Caki2 (cell line): ENCODE measurements at regions not wholly inside any gene's neighbourhood (a gene's known extent, or its start where the extent isn't known, plus 50 kb on each side); places are given as distances from the start of the nearest gene placed in this dataset.
A peak's percentile ranks its signal among the peaks of the same experiment; 100 is the strongest.

Source experiments
- DNase-seq: peaks from one replicate; pipeline ENCODE4 v3.0.0-alpha.2; 2015; ENCODE audit warnings: low read depth
- in situ Hi-C: cut with HindIII; loops from 2 replicates; pipeline ENCODE4 v1.10.0; 2016; ENCODE audit warnings: low sequenced_read_pairs, low pct_unique_long_range_greater_than_20kb, mixed read lengths

GRCh38 chr20:58001381-58001780 is 227.1 kb downstream of the ANKRD60 start:
- in situ Hi-C loops = no loop called here
- no peak for DNase-seq

- DNase-seq = no peak
- in situ Hi-C loops = no loop called here
These were observed 227.6 kb downstream of the ANKRD60 start for GRCh38 chr20:58000861-58001260.

- in situ Hi-C loops = no loop called here
- DNase-seq = no peak
These were observed 228.9 kb downstream of the ANKRD60 start for GRCh38 chr20:57999465-58000111.

DNA sequence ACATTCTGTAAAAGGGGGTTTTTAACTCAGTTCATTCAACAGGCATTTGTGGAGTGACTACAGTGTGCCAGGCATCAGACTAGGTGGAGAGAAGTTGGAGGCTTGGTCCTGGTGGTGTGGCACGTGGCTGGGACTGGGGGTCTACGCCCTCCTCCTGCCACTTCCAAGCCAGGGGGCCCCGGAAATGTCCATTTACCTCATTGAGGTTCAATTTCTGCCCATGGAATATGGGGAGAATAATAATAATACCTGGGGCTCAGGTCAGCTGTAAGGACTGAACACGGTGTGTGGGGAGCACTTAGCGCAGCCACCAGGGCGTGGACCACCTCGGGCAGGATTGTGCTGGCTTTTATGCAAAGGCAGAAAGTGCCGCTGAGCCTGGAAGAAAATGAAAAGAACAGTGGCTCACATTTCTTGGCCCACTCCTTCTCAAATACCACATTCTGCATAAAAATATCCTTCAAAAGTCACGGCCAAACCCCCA is 229.4 kb downstream of the ANKRD60 start:
- DNase-seq = no peak
- in situ Hi-C loops = no loop called here

DNA sequence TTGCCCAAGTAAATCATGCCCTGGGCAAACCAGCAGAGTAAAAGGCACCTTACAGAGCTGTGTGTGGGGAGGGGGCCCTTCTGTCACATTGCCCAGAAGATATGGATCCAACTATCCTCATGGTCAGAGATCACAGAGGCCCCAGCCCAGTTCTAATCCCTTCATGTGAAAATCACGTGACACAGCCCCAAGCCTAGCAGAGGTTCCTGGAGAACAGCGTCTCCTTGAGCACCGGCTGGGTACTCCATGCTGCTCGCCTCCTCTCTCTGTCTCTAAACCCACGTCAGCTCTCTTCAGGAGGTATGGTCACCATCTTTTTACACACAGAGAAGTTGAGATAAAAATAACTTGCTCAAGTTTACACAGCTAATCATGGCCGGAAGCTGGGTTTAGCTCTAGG is 230.2 kb downstream of the ANKRD60 start:
- no peak for DNase-seq
- in situ Hi-C loops = no loop called here

- in situ Hi-C loops = no loop called here
- peak; percentile 81 for DNase-seq
These were observed 231.2 kb downstream of the ANKRD60 start for GRCh38 chr20:57996936-57997890.

- DNase-seq = peak; percentile 48
- in situ Hi-C loops = no loop called here
These were observed 232.0 kb downstream of the ANKRD60 start for GRCh38 chr20:57996465-57996864.

GRCh38 chr20:57995381-57995977 is 233.0 kb downstream of the ANKRD60 start:
- no peak for DNase-seq
- in situ Hi-C loops = no loop called here

DNA sequence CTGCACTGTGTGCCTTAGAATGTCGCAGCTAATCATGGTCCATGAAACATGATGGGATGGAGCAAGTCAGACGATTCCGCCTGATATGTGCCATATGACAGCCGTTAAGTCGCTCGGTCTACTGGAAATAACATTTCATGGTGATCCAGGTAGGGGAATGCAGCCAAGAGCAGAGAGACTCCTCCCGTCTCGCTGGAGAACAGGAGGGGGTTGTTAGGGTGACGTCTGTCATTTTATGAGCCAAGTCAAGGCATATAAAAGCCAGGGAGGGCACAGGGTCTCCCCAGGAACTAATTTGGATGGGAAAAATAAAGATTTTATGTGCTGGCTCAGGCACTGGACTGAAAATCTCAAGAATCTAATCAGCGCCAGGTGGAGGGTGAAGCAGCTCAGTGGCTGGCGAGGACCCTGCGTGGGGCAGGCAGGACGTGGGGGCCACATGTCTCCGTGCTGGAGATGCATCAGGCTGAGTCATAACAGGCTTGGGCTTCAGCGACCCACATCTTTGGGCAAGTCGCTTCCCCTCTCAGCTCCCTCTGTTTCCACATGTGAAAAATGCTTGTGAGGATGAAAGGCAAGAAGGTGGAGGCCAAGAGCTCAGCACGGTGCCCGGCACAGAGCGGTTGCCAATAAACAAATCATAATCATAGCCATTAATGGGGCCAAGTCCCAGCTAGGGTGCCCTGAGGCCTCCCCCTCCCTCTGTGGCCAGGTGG is 234.6 kb downstream of the ANKRD60 start:
- DNase-seq = no peak
- in situ Hi-C loops = no loop called here

- DNase-seq = peak; percentile 92
These were observed 237.1 kb downstream of the ANKRD60 start for GRCh38 chr20:57991211-57991881.

GRCh38 chr20:57990396-57990987 is 238.0 kb downstream of the ANKRD60 start:
- in situ Hi-C loops = no loop called here
- no peak for DNase-seq

More at GRCh38 chr20:57991211-57991881, 237.1 kb downstream of the ANKRD60 start:
- in situ Hi-C loops = no loop called here

- in situ Hi-C loops = no loop called here
- DNase-seq = no peak
These were observed 239.6 kb downstream of the ANKRD60 start for GRCh38 chr20:57988828-57989227.

DNA sequence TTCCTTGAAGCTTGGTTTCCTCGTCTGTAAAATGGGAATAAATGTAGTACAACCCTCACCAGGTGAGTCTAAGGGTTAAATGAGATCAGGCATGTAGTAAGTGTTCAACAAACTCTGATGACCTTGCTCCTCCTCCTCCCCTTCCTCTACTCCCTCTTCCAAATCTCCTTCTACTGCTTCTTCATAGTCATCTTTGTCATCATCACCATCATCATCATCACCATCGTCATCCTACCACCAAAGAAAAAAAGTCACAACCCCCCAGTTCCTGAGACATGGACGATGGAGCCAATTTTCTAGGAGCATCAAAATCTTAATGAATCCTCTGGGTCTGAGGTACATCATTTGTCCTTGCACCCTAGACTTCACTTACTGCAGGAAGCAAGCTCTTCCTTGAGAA is 240.0 kb downstream of the ANKRD60 start:
- in situ Hi-C loops = no loop called here
- DNase-seq = no peak

DNA sequence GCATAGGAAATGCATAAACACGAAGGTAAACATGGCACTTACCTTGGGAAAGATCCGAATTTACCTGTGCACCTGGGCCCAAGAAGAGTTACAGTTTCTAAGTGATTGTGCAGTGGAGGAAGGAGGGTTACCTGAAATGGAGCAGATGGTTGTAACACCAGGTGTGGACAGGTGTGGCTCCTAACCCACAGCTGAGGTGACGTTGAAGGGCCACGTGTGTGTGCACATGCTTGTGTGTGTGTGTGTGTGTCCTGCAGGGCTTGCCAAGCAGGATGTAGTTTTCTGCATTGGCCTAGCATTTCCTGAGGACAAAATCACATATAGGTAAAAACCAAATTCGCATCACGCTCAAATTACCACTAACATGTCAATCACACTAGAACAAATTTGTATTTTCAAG is 240.8 kb downstream of the ANKRD60 start:
- in situ Hi-C loops = no loop called here
- no peak for DNase-seq

DNA sequence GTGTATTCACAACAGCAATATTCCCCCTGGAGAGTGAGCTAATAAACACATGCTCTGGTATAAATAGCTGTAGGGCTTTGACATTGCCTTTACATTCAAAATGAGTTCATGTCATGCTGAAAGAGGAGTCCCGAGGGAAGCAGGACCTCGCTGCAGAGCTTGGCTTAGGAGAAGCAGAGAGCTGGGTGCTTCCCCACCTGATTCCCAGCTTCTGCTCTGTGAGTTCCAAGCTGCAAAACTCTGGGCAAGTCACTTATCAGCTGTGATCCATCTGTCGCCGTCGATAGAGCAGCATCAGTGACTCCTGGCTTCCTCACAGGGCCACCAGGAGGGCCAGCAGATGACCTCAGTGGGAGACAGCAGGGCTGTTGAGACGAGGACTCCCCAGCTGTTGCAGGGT is 241.8 kb downstream of the ANKRD60 start:
- DNase-seq = no peak
- in situ Hi-C loops = no loop called here

DNA sequence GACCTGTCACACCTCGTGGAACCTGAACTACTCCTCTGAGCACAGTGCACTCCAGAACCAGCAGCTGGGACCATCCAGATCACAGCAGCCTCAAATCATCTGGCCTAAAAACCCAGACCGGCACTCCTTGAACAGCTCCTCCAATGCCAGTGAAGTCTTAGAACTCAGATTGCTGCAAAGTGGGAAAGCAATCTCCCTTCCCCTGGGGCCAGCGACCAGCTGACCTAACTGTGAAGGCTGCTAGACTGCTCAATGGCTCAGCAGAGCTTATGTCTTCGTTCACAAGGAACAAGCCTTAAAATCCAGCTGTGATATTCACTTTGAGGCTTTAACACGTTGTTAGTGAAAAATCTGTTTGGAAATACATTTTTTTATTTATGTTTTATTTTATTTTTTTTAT is 243.2 kb downstream of the ANKRD60 start:
- in situ Hi-C loops = no loop called here
- DNase-seq = no peak

DNA sequence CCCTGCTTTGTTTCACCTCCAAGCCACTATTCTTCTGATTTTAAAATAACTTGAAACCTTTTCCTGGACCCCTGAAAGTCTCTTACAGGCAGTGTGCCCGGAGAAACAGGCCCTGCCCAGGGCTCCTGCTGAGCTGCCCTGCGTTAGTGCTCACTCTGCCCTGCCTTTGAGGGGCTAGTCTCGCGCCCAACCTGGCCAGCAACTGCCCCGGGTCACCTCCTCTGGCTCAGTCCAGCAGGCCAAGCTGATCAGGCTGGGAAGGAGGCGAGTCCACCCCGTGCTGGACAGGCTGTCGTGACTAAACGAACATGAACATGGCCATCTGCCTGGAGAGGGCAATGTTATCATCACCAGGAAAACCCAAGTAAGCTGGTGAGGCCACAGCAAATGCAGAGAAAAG is 245.4 kb downstream of the ANKRD60 start:
- in situ Hi-C loops = no loop called here

GRCh38 chr20:57980506-57980905 is 247.9 kb downstream of the ANKRD60 start:
- in situ Hi-C loops = no loop called here

More for the DNA sequence above, 245.4 kb downstream of the ANKRD60 start:
- DNase-seq = no peak

More at GRCh38 chr20:57980506-57980905, 247.9 kb downstream of the ANKRD60 start:
- no peak for DNase-seq
